Amniotic stem cell (primary cell): ENCODE measurements at regions not wholly inside any gene's neighbourhood (a gene's known extent, or its start where the extent isn't known, plus 50 kb on each side); places are given as distances from the start of the nearest gene placed in this dataset.
"Not testable (repeated sequence)": the region's sequence is repeated elsewhere in the genome, so short reads cannot be mapped to it uniquely, and the experiment has no call there.

Experiments used
- DNase-seq: peaks from one replicate; lab custom pipeline; 2025; lab: John Stamatoyannopoulos, UW

DNA sequence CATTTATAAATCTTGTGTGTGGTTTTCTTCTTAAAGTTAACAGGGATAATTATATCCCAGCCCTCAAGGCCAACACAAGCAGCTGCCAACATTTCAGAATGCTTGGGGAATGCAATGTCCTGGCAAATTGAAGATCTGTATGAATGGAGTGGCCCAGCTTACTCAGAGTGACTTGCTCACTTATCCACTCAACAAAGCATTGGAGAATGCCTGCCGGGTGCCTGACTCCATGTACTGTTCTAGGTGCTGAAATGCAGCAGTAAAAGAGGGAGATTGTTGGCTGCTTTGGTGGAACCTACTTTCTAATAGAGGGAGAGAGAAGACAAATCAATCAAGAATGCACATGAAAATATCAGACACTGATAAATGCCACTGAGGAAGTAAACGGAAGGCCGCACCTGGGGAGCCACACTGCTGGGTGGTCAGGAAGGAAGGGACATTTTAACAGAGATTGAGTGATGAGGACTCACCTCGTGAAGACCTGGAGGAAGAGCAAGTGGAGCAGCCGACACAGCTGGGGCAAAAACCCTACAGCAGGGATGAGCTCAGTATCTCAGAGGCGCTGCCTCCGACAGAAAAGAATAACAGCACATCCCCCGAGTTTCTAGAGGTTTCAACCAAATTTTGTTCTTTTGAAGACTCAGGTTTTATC, 61.2 kb upstream of the VASH1 start:
- no peak for DNase-seq

DNA sequence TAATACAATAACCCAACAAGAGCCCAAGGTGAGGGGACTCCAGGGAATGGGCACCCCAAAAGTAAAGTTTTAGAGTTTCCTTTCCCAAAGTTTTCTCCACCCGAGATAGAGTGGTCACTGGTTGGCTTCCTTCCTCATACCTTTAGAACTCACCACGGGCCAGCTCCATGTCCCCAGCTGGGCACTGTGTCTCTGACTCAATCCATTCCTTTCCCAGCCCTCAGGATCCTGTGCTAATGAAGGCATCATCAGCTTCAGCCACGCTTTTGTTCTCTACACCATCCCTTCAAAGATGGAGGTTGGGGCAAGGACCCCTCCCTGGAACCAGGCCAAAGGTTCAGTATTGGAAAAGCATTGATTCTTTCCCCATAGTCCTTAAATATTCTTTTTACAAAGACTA, 59.8 kb upstream of the VASH1 start:
- no peak for DNase-seq

DNA sequence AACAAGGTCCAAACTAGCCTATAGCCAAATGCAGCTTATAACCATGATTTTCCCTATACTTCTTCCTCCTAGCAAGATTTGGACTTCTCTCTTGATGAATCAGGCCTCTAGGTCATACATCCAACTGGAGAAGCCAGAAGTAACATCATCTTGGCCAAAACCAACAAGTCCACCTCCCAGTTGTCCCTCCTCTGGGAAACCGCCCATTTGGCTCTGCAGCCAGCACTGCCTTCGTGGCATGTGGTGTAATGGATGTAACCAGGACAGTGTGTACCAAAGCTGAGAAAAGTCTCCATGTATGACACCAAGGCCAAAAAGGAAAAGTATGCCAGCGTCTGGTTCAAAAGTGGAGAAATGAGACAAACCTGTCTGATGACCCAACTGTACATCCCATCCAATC, 59.3 kb upstream of the VASH1 start:
- DNase-seq: no peak

DNA sequence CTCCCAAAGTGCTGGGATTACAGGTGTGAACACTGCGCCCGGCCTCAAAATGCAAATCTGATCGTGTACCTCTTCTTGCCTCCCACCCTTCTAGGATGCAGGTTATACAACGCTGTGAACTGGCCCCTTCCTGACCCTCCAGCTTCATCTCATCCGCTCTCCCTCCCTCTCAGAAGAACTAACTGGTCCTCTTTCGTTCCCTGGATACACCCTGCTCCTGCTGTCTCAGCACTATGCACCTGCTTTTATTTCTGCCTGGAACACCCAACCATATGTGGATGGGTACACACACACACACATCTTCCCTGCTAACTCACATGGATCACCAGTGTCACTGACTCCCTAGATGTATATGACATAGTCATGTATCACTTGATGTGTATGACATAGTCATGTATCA, 56.1 kb upstream of the VASH1 start:
- DNase-seq: no peak

DNA sequence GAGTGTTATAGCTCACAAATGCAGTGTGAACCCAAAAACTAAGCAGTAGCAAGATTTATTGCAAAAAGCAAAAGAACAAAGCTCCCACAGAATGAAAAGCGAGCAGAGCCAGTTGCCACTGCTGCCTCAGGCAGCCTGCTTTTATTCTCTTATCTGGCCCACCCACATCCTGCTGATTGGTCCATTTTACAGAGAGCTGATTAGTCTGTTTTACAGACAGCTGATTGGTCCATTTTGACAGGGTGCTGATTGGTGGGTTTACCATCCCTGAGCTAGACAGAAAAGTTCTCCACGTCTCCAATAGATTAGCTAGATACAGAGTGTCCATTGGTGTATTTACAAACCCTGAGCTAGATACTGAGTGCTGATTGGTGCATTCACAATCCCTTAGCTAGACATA, 55.1 kb upstream of the VASH1 start:
- not testable (repeated sequence) for DNase-seq

DNA sequence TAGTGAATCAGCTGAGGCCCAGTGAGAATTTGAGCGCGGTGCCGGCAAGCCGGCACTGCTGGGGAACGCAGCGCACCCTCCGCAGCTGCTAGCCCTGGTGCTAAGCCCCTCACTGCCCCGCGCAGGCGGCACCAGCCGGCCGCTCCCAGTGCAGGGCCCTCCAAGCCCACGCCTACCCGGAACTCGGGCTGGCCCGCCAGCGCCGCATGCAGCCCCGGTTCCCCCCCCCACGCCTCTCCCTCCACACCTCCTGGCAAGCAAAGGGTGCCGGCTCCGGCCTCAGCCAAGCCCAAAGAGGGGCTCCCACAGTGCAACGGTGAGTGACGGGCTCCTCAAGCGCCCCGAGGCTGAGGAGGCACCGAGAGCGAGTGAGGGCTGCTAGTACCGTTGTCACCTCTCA, 54.5 kb upstream of the VASH1 start:
- DNase-seq: no peak

DNA sequence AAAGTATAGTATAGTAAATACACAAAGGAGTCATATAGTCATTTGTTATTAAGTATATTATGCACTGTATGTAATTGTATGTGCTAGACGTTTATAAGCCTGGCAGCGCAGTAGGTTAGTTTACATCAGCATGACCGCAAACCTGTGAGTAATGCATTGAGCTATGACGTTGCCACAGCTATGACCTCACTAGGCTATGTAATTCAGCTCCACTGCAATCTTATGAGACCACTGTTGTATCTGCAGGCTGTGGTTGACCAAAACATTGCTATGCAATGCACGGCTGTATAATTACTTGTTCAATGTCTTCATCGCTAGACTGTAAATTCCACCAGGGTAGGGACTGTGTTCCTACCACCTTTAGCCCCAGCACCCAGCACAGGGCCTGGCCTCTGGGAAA, 53.2 kb upstream of the VASH1 start:
- no peak for DNase-seq

DNA sequence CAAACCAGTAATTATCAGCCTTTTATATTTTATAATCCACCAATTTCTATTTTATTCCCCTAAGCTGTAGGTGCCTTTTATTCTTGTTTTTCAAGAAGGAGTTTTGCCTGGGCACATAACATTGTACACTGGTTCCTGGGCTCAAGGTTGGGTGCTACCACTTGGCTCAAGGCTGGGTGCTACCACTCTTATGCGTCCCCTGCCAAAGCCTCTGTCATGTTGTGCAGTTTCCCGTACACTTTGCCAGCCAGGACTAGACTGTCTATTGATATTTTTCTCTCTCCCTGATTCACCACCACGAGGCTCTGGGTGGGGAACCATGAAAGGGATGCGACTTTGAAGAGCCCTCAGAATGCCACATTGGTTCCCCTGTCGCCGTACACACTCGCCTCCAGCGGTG, 52.5 kb upstream of the VASH1 start:
- no peak for DNase-seq

DNA sequence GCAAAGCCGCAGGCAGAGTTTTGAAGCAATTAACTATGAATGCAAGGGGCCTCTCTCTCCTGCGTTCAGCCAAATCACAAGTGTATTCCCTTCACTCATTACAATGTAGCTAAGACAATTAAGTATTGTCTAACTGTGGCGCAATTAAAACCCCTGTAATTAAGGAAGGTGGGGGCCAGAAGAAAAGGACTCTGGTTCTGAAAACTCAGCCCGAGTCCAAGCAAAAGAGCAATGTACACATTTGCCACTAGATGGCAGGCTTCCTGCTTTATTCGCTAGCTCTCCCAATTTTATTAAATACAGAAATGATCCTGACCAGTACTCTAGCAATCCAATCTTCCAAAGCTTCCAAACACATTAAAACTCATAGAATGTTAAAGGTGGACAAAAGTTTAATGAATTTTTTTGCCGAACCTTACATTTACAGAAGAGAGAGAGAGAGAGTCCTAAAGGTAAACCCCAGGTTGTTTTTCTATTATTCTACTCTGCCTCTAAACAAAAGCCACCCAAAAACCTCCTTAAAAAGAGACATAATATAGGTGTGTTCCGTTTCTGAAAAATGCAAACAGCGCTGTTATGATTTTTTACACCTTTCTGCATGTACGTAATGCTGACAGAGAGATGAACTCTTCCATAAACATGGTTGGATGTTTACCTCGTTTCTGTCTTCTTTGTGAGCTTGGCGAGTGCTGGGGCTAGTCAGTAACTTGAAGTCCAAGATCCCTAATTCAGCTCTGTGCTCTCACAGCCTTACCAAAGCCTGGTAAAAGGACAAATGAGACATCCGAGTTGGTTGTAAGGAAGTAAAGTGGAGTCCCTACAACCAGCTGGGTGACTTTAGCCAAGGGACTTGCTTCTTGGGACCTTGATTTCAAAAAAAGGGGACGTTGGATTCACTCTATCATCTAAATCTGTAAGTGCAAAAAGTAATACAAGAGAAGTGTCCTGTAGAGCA, 50.9 kb upstream of the VASH1 start:
- DNase-seq: peak; percentile 19
